ENCODE measurements at regions not wholly inside any gene's neighbourhood (a gene's known extent, or its start where the extent isn't known, plus 50 kb on each side); places are given as distances from the start of the nearest gene placed in this dataset.
"Not testable (repeated sequence)": the region's sequence is repeated elsewhere in the genome, so short reads cannot be mapped to it uniquely, and the experiment has no call there.

- DNase-seq: no peak
Measured at GRCh38 chr4:183374950-183375555, 52.8 kb upstream of the CLDN24 start.

GRCh38 chr4:183376381-183376780, 54.2 kb upstream of the CLDN24 start:
- DNase-seq: no peak

- no peak for DNase-seq
Measured at GRCh38 chr4:183377491-183377890, 55.3 kb upstream of the CLDN24 start.

GRCh38 chr4:183378347-183378746, 56.1 kb upstream of the CLDN24 start:
- not testable (repeated sequence) for DNase-seq

GRCh38 chr4:183380901-183381300, 58.7 kb upstream of the CLDN24 start:
- DNase-seq: no peak

- DNase-seq: no peak
Measured at GRCh38 chr4:183383606-183384005, 60.8 kb upstream of the CDKN2AIP start.

GRCh38 chr4:183384516-183384915, 59.9 kb upstream of the CDKN2AIP start:
- DNase-seq: no peak

GRCh38 chr4:183384983-183385382, 59.5 kb upstream of the CDKN2AIP start:
- DNase-seq: no peak

- DNase-seq: no peak
Measured at GRCh38 chr4:183388021-183388420, 56.4 kb upstream of the CDKN2AIP start.

- DNase-seq: peak in 1 of 3 experiments; percentile 21
Measured at GRCh38 chr4:183388777-183389176, 55.7 kb upstream of the CDKN2AIP start.

- DNase-seq: no peak
Measured at GRCh38 chr4:183390374-183390773, 54.1 kb upstream of the CDKN2AIP start.

GRCh38 chr4:183391204-183391603, 53.2 kb upstream of the CDKN2AIP start:
- DNase-seq: no peak

- DNase-seq: no peak
Measured at GRCh38 chr4:183392377-183392776, 52.1 kb upstream of the CDKN2AIP start.

GRCh38 chr4:183393446-183393845, 51.0 kb upstream of the CDKN2AIP start:
- DNase-seq: no peak

- no peak for DNase-seq
Measured at GRCh38 chr4:183394166-183394951, 50.1 kb upstream of the CDKN2AIP start.
